Liver (tissue), 3 donors: ENCODE measurements at regions not wholly inside any gene's neighbourhood (a gene's known extent, or its start where the extent isn't known, plus 50 kb on each side); places are given as distances from the start of the nearest gene placed in this dataset.

Experiments
- CTCF ChIP-seq: fragments of 150-350 bp; IDR thresholded peaks from 2 replicates; pipeline ENCODE4 v1.5.1; 2017; ENCODE audit warnings: improper control_type of control experiment, low read depth, low read length; ENCODE audit not compliant: missing input control
- FOXA1 ChIP-seq: IDR thresholded peaks from 2 replicates; pipeline ENCODE4 v1.6.1; 2016; ENCODE audit warnings: antibody characterized with exemption
- GABPA ChIP-seq, 2 donors: IDR thresholded peaks in 1 of 2; conservative IDR thresholded peaks in 1 of 2; 2 replicates each; pipeline ENCODE4 v1.6.1; 2016; ENCODE audit warnings: antibody characterized with exemption in 2 of 2, mild to moderate bottlenecking in 1 of 2, moderate library complexity in 1 of 2
- JUND ChIP-seq, 2 donors: IDR thresholded peaks; 2 replicates each; pipeline ENCODE4 v1.6.1; 2016; ENCODE audit warnings: antibody characterized with exemption in 2 of 2
- MAX ChIP-seq: IDR thresholded peaks from 2 replicates; pipeline ENCODE4 v1.6.1; 2016; ENCODE audit warnings: antibody characterized with exemption
- TAF1 ChIP-seq: conservative IDR thresholded peaks from 2 replicates; pipeline ENCODE4 v1.6.1; 2016; ENCODE audit warnings: antibody characterized with exemption, mild to moderate bottlenecking
- YY1 ChIP-seq: IDR thresholded peaks from 2 replicates; pipeline ENCODE4 v1.6.1; 2016; ENCODE audit warnings: antibody characterized with exemption, mild to moderate bottlenecking
- ZBTB33 ChIP-seq: IDR thresholded peaks from 2 replicates; pipeline ENCODE4 v1.6.1; 2016; ENCODE audit warnings: antibody characterized with exemption
- TF ChIP-seq, protein P1 (sequence below): IDR thresholded peaks from 2 replicates; pipeline ENCODE4 v1.6.1; 2016; ENCODE audit warnings: antibody characterized with exemption, mild to moderate bottlenecking
- donor health status: healthy.
- donor health status: healthy.

DNA sequence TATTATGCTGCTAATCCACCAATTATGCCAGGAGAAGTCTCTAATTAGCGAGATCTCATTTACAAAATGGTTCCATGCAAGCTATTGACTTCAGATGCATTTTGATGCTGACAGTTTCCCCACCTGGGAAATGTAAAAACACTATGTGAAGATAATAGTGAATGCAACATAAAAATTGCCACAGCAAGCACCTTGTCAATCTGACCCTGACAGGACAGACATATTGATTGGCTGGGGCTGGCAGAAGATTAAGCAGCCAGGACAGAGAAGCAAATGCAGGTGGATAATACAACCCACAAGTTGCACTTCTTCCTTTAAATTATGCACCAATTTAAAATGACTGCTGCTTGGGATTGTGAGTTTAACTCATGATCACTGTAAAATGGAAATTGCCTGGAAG lies 642.8 kb upstream of the POT1 start:
- TF ChIP-seq, protein P1, sequence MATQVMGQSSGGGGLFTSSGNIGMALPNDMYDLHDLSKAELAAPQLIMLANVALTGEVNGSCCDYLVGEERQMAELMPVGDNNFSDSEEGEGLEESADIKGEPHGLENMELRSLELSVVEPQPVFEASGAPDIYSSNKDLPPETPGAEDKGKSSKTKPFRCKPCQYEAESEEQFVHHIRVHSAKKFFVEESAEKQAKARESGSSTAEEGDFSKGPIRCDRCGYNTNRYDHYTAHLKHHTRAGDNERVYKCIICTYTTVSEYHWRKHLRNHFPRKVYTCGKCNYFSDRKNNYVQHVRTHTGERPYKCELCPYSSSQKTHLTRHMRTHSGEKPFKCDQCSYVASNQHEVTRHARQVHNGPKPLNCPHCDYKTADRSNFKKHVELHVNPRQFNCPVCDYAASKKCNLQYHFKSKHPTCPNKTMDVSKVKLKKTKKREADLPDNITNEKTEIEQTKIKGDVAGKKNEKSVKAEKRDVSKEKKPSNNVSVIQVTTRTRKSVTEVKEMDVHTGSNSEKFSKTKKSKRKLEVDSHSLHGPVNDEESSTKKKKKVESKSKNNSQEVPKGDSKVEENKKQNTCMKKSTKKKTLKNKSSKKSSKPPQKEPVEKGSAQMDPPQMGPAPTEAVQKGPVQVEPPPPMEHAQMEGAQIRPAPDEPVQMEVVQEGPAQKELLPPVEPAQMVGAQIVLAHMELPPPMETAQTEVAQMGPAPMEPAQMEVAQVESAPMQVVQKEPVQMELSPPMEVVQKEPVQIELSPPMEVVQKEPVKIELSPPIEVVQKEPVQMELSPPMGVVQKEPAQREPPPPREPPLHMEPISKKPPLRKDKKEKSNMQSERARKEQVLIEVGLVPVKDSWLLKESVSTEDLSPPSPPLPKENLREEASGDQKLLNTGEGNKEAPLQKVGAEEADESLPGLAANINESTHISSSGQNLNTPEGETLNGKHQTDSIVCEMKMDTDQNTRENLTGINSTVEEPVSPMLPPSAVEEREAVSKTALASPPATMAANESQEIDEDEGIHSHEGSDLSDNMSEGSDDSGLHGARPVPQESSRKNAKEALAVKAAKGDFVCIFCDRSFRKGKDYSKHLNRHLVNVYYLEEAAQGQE = no peak
- no peak for TF ChIP-seq CTCF
- no peak for TF ChIP-seq GABPA (IDR thresholded peaks at IDR 0.05 in 1 of 2, conservative IDR thresholded peaks at IDR 0.05 in 1 of 2)
- TF ChIP-seq FOXA1 = no peak
- no peak for TF ChIP-seq TAF1
- TF ChIP-seq YY1 = no peak
- TF ChIP-seq MAX = no peak
- no peak for TF ChIP-seq JUND (IDR thresholded peaks at IDR 0.05)
- no peak for TF ChIP-seq ZBTB33
